ENCODE measurements at regions not wholly inside any gene's neighbourhood (a gene's known extent, or its start where the extent isn't known, plus 50 kb on each side); places are given as distances from the start of the nearest gene placed in this dataset.

- no peaks in the 10 kb centered on the region for H3K9me3 ChIP-seq
- no peak for TF ChIP-seq POLR2A (IDR thresholded peaks at IDR 0.05)
- no peak for TF ChIP-seq CTCF (IDR thresholded peaks at IDR 0.05)
- H3K4me1 ChIP-seq, result no peaks in the 10 kb centered on the region
- 79% methylated on average over 1 of the region's 1 CpG for WGBS, 2 donors
- no peaks in the 10 kb centered on the region for H3K36me3 ChIP-seq
- no peak for DNase-seq
- H3K4me3 ChIP-seq (replicated peaks in 1 of 3), result no peak overlapping the region
- intact Hi-C loops (cut with DNase I), result no loop called here
- no peak overlapping the region for H3K27ac ChIP-seq
- no peaks in the 10 kb centered on the region for H3K27me3 ChIP-seq
Measured at GRCh38 chr2:208657468-208657867, 250.9 kb downstream of the PTH2R start.

GRCh38 chr2:208669394-208669793 is 262.8 kb downstream of the PTH2R start:
- WGBS, 2 donors, result 85 to 86% methylated on average over 2 of the region's 2 CpGs
- Histone ChIP-seq H3K36me3 (no peaks in the 10 kb centered on the region), H3K4me3 (replicated peaks in 1 of 3) (no peak overlapping the region), H3K27me3 (no peaks in the 10 kb centered on the region), H3K9me3 (no peaks in the 10 kb centered on the region), H3K27ac (no peak overlapping the region), H3K4me1 (no peaks in the 10 kb centered on the region)
- intact Hi-C loops (cut with DNase I), result no loop called here
- TF ChIP-seq CTCF (IDR thresholded peaks at IDR 0.05), result no peak
- DNase-seq, result no peak

GRCh38 chr2:208671284-208671683 is 264.7 kb downstream of the PTH2R start:
- Histone ChIP-seq H3K27ac (no peak overlapping the region), H3K36me3 (no peaks in the 10 kb centered on the region), H3K4me1 (no peaks in the 10 kb centered on the region), H3K27me3 (no peaks in the 10 kb centered on the region), H3K9me3 (no peaks in the 10 kb centered on the region), H3K4me3 (replicated peaks in 1 of 3) (no peak overlapping the region)
- TF ChIP-seq POLR2A (IDR thresholded peaks at IDR 0.05) (no peak), CTCF (IDR thresholded peaks at IDR 0.05) (no peak)
- 7 to 9% methylated on average over 1 of the region's 1 CpG for WGBS, 2 donors
- no peak for DNase-seq
- intact Hi-C loops (cut with DNase I), result no loop called here

- H3K36me3 ChIP-seq, result no peaks in the 10 kb centered on the region
- no peaks in the 10 kb centered on the region for H3K27me3 ChIP-seq
- no peaks in the 10 kb centered on the region for H3K9me3 ChIP-seq
- intact Hi-C loops (cut with DNase I), result no loop called here
- no peak overlapping the region for H3K27ac ChIP-seq
- TF ChIP-seq CTCF (IDR thresholded peaks at IDR 0.05) (no peak), POLR2A (IDR thresholded peaks at IDR 0.05) (no peak)
- no peak for DNase-seq
- no peaks in the 10 kb centered on the region for H3K4me1 ChIP-seq
- H3K4me3 ChIP-seq (replicated peaks in 1 of 3), result no peak overlapping the region
- 56 to 63% methylated on average over 4 of the region's 4 CpGs for WGBS, 2 donors
Measured at GRCh38 chr2:208671886-208672680, 265.5 kb downstream of the PTH2R start.

GRCh38 chr2:208673631-208674030 is 267.0 kb downstream of the PTH2R start:
- 90 to 96% methylated on average over 3 of the region's 3 CpGs for WGBS, 2 donors
- Histone ChIP-seq H3K9me3 (no peaks in the 10 kb centered on the region), H3K36me3 (no peaks in the 10 kb centered on the region), H3K4me1 (no peaks in the 10 kb centered on the region), H3K27me3 (no peaks in the 10 kb centered on the region), H3K27ac (no peak overlapping the region), H3K4me3 (replicated peaks in 1 of 3) (no peak overlapping the region)
- DNase-seq, result no peak
- intact Hi-C loops (cut with DNase I), result no loop called here
- no peak for TF ChIP-seq POLR2A (IDR thresholded peaks at IDR 0.05)
- no peak for TF ChIP-seq CTCF (IDR thresholded peaks at IDR 0.05)
